ENCODE measurements at regions not wholly inside any gene's neighbourhood (a gene's known extent, or its start where the extent isn't known, plus 50 kb on each side); places are given as distances from the start of the nearest gene placed in this dataset.

GRCh38 chr20:24777746-24778145 lies 171.3 kb upstream of the CST7 start:
- POLR2A ChIA-PET: no interaction called here
- Histone ChIP-seq H3K4me3 (ENCODE audit: low read depth, low read length) (no peak overlapping the region), H3K27ac (ENCODE audit: extremely low read depth, low read depth, low read length) (no peak overlapping the region), H3K9me3 (ENCODE audit: control insufficient read depth, insufficient read depth, low read depth, low read length) (no peaks in the 10 kb centered on the region), H3K36me3 (ENCODE audit: control insufficient read depth in 2 of 2, insufficient read depth in 1 of 2, low read length in 2 of 2) (no peaks in the 10 kb centered on the region), H3K4me1 (ENCODE audit: control insufficient read depth, insufficient read depth, low read length) (peaks cover 2% of the 10 kb centered on the region; the same call in 1 of the 2 replicates)
- TF ChIP-seq ZNF792 (tag by site-specific recombination; IDR thresholded peaks at IDR 0.05) (no peak), YY2 (tag by site-specific recombination; IDR thresholded peaks at IDR 0.05) (no peak), ZNF548 (tag by site-specific recombination; IDR thresholded peaks at IDR 0.05) (no peak), ZFHX2 (tag by site-specific recombination; conservative IDR thresholded peaks at IDR 0.05) (no peak), ZNF529 (tag by site-specific recombination; IDR thresholded peaks at IDR 0.05; ENCODE audit: insufficient replicate concordance) (no peak), PRDM10 (tag by site-specific recombination; IDR thresholded peaks at IDR 0.05) (no peak), ZNF639 (tag by site-specific recombination; IDR thresholded peaks at IDR 0.05) (no peak), ZNF302 (tag by site-specific recombination; IDR thresholded peaks at IDR 0.05; ENCODE audit: low read depth) (no peak), INSM2 (tag by site-specific recombination; IDR thresholded peaks at IDR 0.05) (no peak), REPIN1 (tag by site-specific recombination; IDR thresholded peaks at IDR 0.05; ENCODE audit: low read depth) (no peak), ZNF18 (tag by site-specific recombination; IDR thresholded peaks at IDR 0.05) (no peak), ELK4 (IDR thresholded peaks at IDR 0.05; ENCODE audit: borderline replicate concordance, low read depth, low read length) (no peak), ZNF518A (tag by site-specific recombination; conservative IDR thresholded peaks at IDR 0.05; ENCODE audit: low read depth) (no peak), BCL11A (tag by site-specific recombination; IDR thresholded peaks at IDR 0.05; ENCODE audit: low read depth) (no peak)
- CTCF ChIA-PET: no interaction called here
